NCI-H446 treated with DMSO at 0.1 percent for 48 hours (cell line): ENCODE measurements at regions not wholly inside any gene's neighbourhood (a gene's known extent, or its start where the extent isn't known, plus 50 kb on each side); places are given as distances from the start of the nearest gene placed in this dataset.

ENCODE experiments used
- DNase-seq: peaks from one replicate; lab custom pipeline; 2025; lab: John Stamatoyannopoulos, UW

DNA sequence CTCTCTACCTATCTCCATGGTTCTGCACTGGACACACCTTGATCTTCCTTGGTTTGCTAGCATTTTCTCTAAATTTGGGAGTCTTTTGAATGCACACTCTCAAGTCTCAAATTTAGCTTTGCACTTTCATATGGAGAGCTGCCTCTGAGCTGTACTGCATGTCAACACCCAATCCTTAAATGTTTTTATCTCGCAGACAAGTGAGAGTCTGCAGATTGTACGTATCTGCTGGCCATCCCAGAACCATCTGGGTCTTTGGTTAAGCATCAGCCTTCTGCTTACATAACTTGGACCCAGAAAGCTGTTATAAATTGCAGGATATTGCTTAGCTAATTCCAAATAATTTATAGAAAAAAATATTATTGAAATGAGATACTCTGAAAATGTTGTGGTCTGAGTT lies 111.4 kb upstream of the GRAMD2B start:
- DNase-seq = no peak

DNA sequence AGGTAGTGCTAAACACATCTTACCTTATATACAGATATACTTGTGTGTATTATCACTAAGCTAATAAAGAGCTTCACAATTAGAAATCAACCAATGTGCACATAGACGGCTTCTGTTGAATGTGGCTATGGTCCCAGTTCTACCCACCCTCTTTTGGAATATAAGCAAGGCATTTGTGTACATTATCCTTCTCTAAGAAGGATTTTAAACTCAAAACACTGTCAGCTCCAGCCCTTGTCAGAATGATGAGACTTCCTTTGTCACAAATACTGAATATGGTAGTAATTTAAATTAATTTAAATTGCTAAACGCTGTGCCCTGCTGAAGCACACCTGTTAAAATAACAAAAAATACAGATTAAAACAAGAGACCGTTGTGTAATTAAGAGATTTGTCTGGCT lies 107.9 kb upstream of the GRAMD2B start:
- DNase-seq = no peak

DNA sequence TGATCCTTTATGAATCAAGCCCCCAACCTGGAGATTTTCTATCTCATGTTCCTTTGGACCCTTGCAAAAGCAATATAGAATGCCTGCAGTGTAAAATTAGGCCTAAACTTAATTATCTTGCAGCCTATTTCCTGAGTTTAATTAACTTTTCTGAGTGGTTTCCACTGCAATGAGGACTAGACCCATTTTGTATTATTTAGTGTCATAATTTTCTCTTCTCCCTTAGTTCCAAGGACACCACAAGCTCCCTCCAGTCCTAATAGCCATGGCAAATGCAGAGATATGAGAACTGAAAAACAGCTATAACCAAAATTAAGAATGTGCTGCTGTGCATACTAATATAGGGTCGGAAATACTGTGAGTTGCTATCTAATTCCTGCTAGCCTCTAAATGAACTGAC lies 90.9 kb upstream of the GRAMD2B start:
- DNase-seq = no peak

DNA sequence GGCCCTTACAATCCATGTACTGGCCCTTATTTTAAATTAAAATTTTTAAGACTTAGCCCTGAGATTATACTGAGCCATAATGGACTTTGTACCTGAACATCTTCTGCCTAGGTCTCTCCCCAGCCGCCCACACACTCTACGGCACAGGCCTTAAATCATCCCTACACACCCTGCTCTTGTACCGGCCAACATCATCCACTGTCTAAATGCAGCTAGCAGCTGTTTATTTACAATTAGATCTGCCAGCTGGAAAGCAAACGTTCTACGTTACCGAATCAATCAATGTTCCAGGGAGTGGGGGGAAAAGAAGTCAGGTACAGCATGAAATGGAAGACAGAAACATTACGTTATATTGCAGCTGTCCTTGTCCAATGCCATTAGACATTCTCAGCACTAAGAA lies 88.4 kb upstream of the GRAMD2B start:
- DNase-seq = peak; percentile 21

DNA sequence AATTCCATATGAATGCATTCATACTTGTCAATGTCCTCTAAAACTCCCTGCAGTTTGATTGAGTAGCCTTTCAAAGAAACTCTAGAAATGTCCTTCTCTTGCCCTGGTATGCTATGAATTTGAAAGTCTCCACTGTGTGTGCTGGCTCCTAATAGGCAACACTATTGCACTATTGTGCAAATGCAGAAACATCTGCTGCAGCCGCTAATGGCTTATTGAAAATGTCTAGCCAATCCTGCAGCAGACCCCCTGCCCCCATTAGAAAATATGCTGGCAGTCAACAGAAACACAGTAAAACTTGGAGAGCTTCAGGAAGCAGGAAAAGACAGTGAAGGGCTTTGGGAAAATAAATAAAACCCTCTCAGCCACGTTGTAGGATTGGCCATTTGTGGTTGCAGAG lies 87.3 kb upstream of the GRAMD2B start:
- no peak for DNase-seq

DNA sequence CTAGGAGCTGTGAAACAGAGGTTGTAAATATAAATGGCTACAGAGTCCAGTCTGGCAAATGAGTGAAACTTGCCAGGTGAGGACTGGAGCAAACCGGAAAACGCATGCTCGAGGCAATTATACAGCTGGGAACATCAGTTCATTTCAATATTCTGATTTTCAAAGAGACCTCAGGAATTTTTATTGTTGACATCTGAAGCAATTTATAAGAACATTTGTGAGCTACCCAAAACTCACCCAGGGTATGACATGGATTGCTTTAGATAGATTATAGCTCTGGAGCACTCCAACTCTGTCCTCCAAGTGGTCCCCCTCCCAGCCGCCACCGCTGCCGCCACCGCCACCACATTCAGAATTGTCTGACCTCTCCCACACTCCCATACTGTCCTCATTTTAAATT lies 84.6 kb upstream of the GRAMD2B start:
- DNase-seq = no peak

DNA sequence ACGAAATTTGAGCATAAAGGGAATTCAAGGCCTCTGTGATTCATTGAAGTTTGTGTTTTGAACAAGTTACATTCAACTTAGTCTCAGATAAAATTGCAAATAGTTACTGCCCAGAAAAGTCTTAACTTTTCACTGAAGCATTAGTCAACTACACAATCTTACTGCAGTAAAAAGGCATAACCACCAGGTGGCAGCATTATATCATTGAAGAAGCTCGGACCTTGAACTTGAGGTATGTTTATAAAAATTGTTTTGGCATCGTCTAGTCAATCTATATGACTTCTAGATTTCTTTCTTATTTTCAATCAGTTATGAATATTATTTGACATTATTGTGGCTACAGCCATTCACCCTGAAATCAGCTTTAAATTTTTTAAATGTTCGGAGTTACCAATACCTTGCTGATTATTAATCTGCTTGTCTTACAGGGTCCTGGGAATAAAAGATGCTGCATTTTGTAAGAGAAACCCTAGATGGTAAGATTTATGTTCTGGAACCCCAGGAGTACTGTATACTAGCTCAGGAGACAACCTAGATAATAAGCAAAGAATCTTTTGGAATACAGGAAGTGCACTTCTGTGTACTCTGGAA lies 83.9 kb upstream of the GRAMD2B start:
- DNase-seq = peak; percentile 24

DNA sequence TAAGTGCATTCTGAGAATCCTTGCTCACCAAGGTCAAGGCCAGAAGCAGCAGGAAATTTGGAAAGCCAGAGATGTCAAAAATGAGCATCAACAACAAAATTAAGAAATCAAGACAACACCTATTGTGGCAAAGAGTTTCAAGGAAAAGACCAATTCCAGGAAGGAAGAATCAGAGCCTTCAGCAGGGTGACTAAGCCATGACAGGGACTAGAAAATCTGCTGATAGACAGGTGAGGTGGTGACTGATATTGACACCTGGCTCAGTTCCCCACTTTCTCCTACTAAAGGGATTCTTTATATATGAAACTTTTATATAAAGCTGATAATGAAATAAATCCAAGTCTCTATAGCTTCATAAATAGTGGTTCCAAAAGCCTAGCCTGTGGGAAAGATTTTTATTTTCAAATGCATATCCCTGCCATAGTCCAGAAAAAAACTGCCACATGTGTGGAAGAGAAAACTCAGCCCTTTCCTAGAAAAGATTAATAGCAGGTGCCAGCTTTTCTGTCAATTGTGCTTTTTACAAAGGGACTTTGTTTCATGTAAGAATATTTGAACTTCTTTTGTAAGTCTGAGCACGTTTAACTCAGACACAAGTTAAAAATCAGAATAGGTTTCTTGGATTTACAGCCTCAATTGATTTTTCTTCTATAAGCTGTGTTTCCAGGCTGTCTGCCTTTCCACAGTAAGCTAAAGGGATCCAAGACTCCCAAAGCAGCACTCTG lies 81.1 kb upstream of the GRAMD2B start:
- no peak for DNase-seq

DNA sequence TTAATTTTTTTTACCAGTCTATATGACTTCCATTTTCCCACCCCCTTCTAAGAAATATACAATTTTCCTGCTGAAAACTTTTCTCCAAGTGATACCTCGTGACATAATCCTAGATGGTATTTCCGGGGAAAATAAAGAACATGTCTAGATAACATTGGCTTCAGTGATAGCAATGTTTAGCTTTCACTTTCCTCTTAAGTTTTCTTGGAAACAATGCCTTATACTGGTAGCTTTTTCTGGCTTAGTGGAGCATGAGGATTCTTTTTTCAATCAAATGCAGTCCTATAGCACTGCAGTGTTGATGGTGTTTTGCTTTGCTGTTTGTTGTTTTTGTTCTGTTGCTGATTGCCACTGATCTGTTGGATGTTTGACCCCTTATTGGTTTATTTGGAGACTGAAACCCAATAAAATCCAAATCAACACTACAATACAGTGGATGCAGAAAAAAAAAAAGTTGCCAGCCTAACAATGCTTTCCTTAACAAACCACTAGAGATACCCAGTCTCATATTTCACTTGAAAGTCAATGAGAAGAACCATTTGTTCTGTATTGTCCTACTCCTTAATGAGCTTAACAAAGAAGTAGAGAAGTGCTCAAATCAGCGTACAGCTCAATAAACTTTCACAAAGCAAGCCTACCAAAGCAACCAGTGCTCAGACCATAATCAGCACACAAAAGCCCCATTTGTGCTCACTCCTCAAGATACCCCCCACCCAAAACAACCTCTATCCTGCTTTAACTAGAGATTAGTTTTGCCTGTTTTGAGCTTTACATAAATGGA lies 74.2 kb upstream of the GRAMD2B start:
- no peak for DNase-seq

DNA sequence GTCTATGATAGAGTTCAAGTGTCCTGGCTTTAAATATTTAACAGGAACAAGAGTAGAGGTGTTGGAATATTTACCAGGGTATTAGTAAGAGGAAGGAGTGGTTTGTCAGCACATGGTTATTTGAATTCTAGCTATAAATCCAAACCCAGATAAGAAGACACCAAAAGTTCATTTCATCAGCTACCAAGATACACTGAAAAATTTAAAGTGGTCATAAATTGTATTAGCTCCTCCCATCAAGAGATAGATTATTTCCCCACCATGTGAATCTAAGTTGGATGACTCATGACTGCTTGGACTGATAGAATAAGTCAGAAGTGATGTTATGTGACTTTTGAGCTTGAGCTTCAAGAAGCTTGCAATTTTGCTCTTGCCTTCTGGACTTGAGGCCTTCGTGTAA lies 72.1 kb upstream of the GRAMD2B start:
- DNase-seq = no peak

DNA sequence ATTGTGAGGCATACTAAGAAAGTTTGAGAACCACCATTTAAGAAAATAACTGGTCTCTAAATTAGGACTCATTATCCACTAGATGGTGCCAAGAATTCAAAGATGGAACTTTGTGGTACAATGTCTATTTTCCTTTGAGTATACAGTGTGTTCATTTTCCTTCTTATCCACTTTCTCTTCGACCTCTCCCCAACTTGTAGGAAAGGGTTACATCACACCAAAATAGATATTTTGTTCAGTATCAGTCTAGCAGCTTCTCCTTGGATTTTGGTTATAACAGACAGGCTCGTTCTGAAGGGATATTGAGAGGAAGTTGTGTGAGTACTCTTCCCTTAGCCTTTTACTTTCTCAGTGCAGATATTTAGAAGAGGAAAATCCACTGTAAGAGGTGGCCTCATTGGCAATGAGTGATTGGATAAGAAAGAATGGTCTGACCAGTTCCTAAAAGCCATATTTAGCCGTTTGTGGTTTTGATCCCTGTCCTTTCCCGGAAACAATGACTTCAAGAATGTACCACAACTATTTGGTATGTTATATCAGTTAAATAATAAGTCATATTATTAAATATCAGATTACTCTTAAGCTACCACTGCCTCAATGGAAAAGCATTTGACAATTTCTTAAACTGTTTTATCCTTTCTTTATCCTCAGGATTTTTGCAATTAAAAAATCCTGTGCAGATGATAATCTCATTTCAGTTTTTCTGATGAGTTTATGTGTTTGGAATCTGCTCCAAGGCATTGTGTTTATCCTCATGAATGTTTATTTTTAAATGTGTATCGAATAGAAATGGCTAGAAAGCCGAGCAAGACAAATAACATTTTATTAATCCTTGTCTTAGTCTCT lies 69.0 kb upstream of the GRAMD2B start:
- peak; percentile 1 for DNase-seq

DNA sequence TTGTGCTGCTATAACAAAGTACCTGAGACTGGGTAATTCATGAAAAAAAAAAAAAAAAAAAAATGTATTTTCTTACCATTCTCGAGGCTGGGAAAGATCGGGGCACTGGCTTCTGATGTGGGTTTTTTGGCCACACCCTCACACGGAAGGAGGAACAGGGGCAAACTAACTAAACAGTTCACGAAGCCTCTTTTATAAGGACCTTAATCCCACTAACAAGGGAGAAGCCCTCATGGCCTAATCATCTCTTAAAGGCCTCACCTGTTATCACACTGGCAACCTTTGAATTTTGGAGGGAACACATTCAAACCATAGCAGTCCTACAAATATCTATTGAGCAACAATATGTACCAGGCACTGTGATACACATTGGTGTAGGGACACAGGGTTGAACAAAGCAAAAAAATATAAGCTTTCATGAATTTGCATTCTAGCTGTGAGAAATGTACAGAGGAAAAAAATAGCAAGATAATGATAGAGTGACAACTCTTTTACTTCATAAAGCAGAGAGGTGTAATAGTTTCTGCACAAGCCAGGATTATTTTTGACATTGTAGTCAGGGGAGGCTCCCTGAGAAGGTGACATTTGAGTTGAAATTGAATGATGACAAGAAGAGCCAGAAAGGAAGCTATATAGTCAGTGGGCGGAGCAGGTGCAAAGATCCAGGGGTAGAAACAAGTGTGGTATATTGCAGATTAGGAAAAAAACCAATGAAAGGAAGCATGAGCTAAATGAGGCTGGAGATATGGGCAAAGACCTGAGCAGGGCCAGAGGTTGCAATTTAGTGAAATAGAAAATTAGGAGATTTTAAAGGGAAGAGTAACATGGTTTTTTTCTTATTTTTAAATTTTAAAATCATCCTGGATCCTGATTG lies 68.1 kb upstream of the GRAMD2B start:
- DNase-seq = no peak

DNA sequence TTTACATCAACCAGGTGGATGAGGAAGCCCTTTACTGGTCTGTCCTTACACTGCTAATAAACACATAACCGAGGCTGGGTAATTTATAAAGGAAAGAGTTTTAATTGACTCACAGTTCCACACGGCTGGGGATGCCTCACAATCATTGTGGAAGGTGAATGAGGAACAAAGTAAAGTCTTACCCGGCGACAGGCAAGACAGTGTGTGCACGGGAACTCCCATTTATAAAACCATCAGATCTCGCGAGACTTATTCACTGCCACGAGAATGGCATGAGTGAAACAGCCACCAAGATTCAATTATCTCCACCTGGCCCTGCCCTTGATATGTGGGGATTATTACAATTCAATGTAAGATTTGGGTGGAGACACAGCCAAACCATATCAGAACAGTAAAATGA lies 67.3 kb upstream of the GRAMD2B start:
- DNase-seq = no peak

DNA sequence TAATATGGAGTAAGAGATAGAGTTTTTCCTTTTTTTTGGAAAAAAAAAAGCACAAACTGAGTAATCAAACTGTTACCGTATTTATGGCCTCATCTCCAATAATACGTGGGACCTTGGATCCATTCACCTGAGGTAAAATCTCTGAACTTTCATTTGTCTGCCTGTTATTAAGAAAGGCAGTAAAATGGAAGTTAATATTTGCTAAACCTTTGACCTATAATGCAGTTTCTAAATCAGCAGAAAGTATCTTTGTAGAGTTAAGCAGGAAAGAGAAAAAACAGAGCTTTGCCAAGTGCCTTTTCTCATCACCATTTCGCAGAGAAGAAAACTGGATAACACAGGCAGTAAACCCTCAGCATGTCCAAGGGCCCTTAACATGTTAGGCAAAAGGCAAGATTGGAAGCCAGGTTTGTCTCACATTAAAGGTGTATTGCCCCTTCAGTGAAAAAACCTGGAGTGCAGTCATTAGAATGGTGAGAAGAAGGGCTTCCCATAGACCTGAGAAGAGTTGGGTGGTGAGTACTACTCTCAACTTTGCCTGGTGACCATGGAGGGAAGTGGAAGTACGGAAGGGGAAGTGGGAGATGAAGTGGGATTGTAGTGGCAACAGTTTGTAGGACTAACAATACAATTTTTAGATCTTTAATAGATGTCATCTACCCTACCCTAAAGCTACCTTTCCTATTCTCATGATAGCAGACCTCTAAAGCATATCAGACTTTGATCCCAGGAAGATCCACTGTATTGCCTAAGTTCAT lies 65.4 kb upstream of the GRAMD2B start:
- no peak for DNase-seq

DNA sequence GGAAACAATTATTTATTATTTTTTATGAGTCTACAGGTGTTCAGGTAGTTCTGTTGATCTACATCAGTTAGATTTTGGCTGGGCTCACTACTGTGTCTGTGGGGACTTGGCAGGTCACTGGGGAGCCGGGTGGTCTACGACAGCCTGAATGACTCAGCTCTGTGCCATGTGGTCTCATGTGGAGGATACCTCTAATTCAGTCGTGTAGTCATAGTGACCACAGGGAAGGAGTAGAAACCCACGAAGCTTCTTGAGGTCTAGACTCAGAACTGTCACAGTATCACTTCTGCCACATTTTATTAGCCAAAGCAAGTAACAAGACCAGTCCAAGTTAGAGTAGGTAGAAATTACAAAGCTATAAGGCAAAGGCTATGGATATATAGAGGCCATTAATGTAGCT lies 64.7 kb upstream of the GRAMD2B start:
- DNase-seq = no peak

DNA sequence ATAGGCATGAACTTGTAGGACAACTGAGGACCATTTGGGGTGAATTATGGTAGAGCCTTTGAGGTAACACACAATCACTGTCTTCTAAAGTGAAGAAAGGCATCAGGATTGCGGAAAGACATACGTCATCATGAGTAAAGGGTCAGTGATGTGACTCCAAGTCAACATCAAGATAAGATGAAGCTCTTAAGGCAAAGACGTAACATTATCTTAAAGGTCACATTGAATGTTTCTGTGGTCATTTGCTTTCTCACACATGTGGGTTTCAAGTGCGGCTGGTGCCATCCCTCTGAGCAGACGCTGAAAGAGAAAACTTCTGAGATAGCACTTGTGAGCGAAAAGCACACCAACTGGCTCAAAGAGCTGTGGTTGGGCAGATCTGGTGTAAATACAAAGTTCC lies 63.3 kb upstream of the GRAMD2B start:
- no peak for DNase-seq

DNA sequence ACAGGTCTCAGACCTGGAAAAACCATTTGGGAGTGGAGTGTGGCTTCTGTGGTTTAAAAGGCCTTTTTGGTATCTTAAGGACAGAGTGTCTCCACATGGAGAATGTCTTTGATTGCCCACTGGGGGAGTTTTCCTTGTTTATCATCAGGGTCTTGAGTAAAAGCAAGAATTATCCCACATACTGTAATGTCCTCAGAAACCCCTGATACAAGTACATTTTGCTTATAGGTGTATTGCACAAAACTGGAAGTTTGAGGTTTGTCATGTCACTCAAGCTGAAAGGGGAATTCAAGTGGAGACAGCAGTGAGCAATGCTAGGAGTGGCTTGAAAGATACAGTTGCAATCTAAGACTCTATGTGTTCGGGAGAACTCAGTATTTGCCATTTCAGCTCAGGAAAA lies 62.7 kb upstream of the GRAMD2B start:
- DNase-seq = no peak

DNA sequence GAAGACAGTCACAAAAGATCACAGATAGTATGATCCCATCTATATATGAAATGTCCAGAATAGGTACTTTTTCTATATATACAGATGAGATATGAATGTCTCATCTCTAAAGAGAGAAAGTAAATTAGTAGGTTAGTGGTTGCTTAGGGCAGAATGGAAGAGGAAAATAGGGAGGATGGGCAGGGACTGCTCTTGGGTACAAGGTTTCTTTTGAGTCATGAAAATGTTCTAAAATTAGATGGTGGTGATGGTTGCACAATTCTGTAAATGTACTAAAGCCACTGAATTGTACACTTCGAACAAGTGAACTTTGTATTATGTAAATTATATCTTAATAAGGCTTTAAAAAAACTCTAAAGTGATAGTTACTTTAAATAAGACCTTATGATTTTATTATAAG lies 59.6 kb upstream of the GRAMD2B start:
- no peak for DNase-seq

DNA sequence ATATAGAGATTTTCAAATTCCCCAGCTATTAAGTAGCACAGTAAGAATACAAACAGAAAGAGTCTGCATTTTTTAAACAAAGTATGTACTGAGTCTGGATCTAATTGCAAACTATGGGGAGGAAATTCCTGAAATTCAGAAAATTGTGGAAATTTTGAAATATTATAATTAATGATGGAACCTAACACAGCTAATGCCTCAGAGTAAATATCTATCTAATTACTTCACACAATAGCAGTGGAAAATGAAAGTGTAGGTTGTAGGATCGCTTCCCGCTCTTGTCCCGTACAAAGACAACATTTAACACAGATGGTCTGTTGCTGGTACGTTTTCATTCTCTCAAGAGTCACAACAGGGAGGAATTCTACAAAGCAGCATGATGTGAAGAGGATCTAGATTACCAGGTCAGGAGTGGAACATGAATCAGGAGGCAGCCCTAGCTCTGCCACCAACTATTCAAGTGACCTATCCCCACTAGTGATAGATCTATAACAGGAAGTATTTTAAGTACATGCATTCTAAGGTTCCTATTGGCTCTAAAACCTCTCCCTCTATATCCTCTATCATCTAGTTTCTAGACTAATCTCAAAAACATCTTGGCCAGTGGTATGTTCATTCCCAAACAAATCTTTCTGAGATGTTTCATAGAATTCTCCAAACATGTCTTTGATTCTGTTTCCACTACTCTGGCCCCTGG lies 58.9 kb upstream of the GRAMD2B start:
- DNase-seq = no peak
